NCI-H128 (cell line): ENCODE measurements at regions not wholly inside any gene's neighbourhood (a gene's known extent, or its start where the extent isn't known, plus 50 kb on each side); places are given as distances from the start of the nearest gene placed in this dataset.

Source experiments
- DNase-seq: peaks from one replicate; lab custom pipeline; 2025; ENCODE audit not compliant: unreplicated experiment; lab: John Stamatoyannopoulos, UW

- DNase-seq = no peak
These were observed 265.2 kb downstream of the MAT2B start for GRCh38 chr5:163770625-163771024.

- DNase-seq = no peak
These were observed 266.8 kb downstream of the MAT2B start for GRCh38 chr5:163772241-163772640.

- no peak for DNase-seq
These were observed 267.2 kb downstream of the MAT2B start for GRCh38 chr5:163772644-163773043.

- DNase-seq = no peak
These were observed 267.8 kb downstream of the MAT2B start for GRCh38 chr5:163773226-163773625.

DNA sequence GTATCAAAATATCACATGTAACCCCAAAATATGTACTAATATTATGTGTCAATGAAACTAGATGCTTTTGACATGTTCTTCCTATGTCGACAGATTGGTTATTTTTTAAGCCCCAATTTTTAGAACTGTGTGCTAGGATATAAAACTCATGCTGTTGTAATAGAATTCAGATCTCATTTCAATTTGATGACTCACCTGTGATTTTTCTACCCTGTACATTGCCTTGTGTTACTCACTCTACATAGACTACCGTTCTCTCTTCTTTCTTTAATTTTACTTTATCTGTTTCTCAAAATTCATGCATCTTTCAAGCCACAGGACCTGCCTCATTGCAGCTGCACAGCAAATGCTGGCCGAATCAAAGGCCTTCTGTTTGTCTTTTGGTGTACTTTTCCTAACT, 284.5 kb downstream of the MAT2B start:
- DNase-seq = no peak

- no peak for DNase-seq
These were observed 285.1 kb downstream of the MAT2B start for GRCh38 chr5:163790497-163790896.

GRCh38 chr5:163794993-163795392, 289.6 kb downstream of the MAT2B start:
- no peak for DNase-seq

- no peak for DNase-seq
These were observed 302.4 kb downstream of the MAT2B start for GRCh38 chr5:163807781-163808180.

DNA sequence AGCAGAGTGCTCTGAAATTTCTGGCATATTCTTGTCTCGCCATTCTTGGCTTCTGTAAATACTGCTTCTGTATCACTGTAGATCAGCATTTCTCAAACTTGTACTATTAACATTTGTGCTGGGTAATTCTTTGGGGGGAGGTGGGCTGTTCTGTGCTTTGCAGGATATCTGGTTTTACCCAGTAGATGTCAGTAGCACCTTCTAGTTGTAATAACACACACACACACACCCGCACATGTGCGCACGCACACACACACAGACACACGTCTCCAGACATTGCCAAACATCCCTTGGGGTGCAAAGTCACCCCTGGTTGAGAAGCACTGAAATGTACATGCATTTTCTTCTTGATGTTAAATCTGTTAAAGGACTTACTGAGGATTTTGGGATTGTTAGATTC, 304.1 kb downstream of the MAT2B start:
- DNase-seq = no peak

DNA sequence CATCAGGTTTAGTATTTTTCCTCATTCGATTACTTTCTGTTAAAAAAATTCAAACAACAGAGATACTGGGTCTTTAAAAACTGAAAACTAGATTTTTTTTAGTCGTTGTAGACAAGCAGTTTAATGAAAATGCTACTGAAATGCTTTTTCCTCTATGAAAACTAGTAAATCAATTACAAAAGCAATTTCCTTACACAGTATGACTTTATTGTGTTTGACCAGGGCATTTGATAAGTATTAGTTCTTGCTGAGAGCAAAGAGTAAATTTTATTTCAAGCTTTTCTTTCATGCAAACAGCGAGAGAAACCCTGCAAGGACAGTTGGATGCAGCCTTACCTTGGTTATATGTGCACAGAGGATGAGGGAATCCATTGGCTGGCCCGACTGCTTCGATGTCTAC, 308.5 kb downstream of the MAT2B start:
- DNase-seq = no peak

GRCh38 chr5:163815240-163815791, 309.9 kb downstream of the MAT2B start:
- no peak for DNase-seq

GRCh38 chr5:163821142-163821541, 315.7 kb downstream of the MAT2B start:
- no peak for DNase-seq

GRCh38 chr5:163822548-163822947, 317.1 kb downstream of the MAT2B start:
- DNase-seq = no peak

DNA sequence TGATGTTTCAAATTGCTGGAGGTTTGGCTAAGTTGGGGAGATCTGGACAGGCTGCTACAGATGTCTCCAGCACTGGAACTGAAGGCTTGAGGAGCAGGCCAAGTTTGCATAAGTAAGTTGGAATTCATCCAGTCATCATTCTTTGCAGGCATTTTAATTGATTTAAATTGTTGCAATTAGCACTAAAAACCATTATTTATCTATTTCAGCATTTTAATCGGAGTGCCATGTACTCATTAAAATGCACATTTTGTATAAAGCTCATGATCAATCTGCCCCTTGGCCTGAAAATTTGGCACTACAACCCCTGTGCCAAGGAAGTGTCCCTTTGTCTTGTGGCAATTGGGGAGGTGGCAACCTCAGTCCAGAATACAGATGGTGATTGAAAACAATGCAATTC, 320.2 kb downstream of the MAT2B start:
- DNase-seq = no peak

DNA sequence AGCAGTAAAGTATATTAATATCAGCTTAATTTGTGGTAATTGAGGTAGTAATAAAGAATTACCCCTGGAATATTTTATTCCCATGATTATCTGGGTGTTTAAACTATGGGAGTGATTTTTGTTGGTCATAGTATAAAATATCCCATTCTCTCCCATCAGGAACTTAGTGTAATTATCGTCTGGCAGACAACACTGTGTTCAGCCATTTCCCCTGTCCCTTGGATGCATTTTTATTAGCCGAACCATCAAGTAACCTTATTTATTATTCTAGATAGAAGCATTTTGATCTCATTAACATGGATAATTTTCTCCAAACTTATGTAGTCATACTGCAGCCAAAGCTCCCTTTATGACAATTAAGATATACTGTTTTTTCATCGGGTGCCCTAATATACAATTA, 320.8 kb downstream of the MAT2B start:
- no peak for DNase-seq

GRCh38 chr5:163832155-163832554, 326.7 kb downstream of the MAT2B start:
- no peak for DNase-seq

GRCh38 chr5:163838738-163839137, 333.3 kb downstream of the MAT2B start:
- no peak for DNase-seq

DNA sequence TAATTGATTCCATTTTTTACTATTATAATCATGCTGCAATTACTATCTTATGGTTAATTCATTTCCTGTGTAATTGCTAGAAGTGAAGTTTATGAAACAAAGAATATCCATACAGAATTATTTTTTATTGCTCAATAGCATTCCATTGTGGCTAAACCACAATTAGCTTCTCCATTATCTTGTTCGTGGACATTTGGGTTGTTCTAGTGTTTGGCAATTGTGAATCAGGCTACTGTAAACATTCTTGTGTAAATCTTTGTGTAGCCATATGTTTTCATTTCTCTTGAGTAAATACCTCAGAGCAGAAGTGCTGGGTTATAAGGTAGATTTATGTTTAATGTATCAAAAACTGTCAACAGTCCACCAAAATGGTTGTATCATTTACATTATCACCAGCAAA, 341.1 kb downstream of the MAT2B start:
- no peak for DNase-seq

- DNase-seq = no peak
These were observed 350.3 kb downstream of the MAT2B start for GRCh38 chr5:163855754-163856153.

GRCh38 chr5:163861670-163862069, 356.3 kb downstream of the MAT2B start:
- DNase-seq = no peak

- DNase-seq = no peak
These were observed 361.9 kb downstream of the MAT2B start for GRCh38 chr5:163867324-163867723.

- DNase-seq = no peak
These were observed 362.3 kb downstream of the MAT2B start for GRCh38 chr5:163867738-163868137.

DNA sequence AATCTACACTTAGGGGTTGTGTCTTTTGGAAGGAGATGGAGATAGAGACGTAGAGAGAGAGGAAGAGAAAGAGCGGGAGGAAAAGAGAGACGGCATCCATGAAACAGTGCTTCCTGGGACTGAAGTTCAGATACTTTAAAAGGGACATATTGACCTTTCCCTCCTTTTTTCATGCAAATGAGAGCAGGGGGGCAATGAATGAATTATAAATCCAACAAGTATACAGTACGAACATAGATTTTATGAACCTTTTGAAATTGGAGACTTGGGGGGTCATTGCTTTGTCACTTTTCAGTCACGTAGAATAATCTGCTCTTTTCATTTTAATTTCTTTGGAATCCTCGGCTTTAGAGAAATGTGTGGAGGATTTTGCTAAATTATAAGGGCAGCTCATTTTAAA, 364.2 kb downstream of the MAT2B start:
- no peak for DNase-seq

GRCh38 chr5:163870441-163870840, 365.0 kb downstream of the MAT2B start:
- no peak for DNase-seq
